Osteoblast (primary cell): ENCODE measurements at regions not wholly inside any gene's neighbourhood (a gene's known extent, or its start where the extent isn't known, plus 50 kb on each side); places are given as distances from the start of the nearest gene placed in this dataset.

ENCODE experiments used
- DNase-seq: peaks from one replicate; pipeline ENCODE4 v3.0.0; 2011; ENCODE audit warnings: low spot score, mixed read lengths; ENCODE audit not compliant: insufficient read length; ENCODE audit errors: missing footprints
- H2AFZ ChIP-seq: 2 replicates; pipeline ENCODE4 v1.6.0; 2011; ENCODE audit warnings: mild to moderate bottlenecking, low read length
- H3K27ac ChIP-seq: 2 replicates; pipeline ENCODE4 v1.5.1; 2011; ENCODE audit warnings: mild to moderate bottlenecking, low read depth, low read length, moderate library complexity
- H3K27me3 ChIP-seq: 2 replicates; pipeline ENCODE4 v1.6.0; 2012; ENCODE audit warnings: mild to moderate bottlenecking, control low read depth, inconsistent platforms, low read length, moderate library complexity; ENCODE audit not compliant: insufficient read depth
- H3K36me3 ChIP-seq: 2 replicates; pipeline ENCODE4 v1.5.1; 2011; ENCODE audit warnings: mild to moderate bottlenecking, low read length, control low read depth, moderate library complexity; ENCODE audit not compliant: insufficient read depth
- H3K4me1 ChIP-seq: 2 replicates; pipeline ENCODE4 v1.5.1; 2011; ENCODE audit warnings: mild to moderate bottlenecking, low read length, control low read depth, moderate library complexity; ENCODE audit not compliant: insufficient read depth
- H3K4me2 ChIP-seq: 2 replicates; pipeline ENCODE4 v1.6.0; 2011; ENCODE audit warnings: mild to moderate bottlenecking, low read length; ENCODE audit not compliant: insufficient read depth
- H3K4me3 ChIP-seq: fragments of 200-600 bp; sonication (generic); 3 replicates; pipeline ENCODE4 v1.5.1; 2012; ENCODE audit warnings: mild to moderate bottlenecking, low read length, inconsistent platforms; ENCODE audit not compliant: insufficient read depth
- H3K79me2 ChIP-seq: 2 replicates; pipeline ENCODE4 v1.6.0; 2012; ENCODE audit warnings: mild to moderate bottlenecking, low read length, control low read depth, inconsistent platforms; ENCODE audit not compliant: insufficient read depth
- H3K9me3 ChIP-seq: 2 replicates; pipeline ENCODE4 v1.5.1; 2011; ENCODE audit warnings: low read depth, low read length, control low read depth
- H4K20me1 ChIP-seq: 2 replicates; pipeline ENCODE4 v1.6.0; 2012; ENCODE audit warnings: mild to moderate bottlenecking, low read length, control low read depth; ENCODE audit not compliant: insufficient read depth
- TF ChIP-seq, protein P1 (sequence below): IDR thresholded peaks from 2 replicates; pipeline ENCODE4 v1.5.1; 2011; ENCODE audit warnings: mild to moderate bottlenecking, low read depth, low read length, moderate library complexity; ENCODE audit errors: extremely low read depth

- no peak for DNase-seq
- Histone ChIP-seq H3K36me3 (no peaks in the 10 kb centered on the region), H3K27me3 (no peaks in the 10 kb centered on the region), H3K27ac (peak overlapping the region; percentile 94), H4K20me1 (no peaks in the 10 kb centered on the region), H3K4me2 (no peak overlapping the region), H3K79me2 (no peaks in the 10 kb centered on the region), H2AFZ (no peak overlapping the region), H3K4me1 (peaks cover 29% of the 10 kb centered on the region), H3K9me3 (no peaks in the 10 kb centered on the region), H3K4me3 (no peak overlapping the region)
- TF ChIP-seq, protein P1, sequence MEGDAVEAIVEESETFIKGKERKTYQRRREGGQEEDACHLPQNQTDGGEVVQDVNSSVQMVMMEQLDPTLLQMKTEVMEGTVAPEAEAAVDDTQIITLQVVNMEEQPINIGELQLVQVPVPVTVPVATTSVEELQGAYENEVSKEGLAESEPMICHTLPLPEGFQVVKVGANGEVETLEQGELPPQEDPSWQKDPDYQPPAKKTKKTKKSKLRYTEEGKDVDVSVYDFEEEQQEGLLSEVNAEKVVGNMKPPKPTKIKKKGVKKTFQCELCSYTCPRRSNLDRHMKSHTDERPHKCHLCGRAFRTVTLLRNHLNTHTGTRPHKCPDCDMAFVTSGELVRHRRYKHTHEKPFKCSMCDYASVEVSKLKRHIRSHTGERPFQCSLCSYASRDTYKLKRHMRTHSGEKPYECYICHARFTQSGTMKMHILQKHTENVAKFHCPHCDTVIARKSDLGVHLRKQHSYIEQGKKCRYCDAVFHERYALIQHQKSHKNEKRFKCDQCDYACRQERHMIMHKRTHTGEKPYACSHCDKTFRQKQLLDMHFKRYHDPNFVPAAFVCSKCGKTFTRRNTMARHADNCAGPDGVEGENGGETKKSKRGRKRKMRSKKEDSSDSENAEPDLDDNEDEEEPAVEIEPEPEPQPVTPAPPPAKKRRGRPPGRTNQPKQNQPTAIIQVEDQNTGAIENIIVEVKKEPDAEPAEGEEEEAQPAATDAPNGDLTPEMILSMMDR: no peak
These were observed 213.4 kb downstream of the CYP26B1 start for GRCh38 chr2:71934320-71934593.

DNA sequence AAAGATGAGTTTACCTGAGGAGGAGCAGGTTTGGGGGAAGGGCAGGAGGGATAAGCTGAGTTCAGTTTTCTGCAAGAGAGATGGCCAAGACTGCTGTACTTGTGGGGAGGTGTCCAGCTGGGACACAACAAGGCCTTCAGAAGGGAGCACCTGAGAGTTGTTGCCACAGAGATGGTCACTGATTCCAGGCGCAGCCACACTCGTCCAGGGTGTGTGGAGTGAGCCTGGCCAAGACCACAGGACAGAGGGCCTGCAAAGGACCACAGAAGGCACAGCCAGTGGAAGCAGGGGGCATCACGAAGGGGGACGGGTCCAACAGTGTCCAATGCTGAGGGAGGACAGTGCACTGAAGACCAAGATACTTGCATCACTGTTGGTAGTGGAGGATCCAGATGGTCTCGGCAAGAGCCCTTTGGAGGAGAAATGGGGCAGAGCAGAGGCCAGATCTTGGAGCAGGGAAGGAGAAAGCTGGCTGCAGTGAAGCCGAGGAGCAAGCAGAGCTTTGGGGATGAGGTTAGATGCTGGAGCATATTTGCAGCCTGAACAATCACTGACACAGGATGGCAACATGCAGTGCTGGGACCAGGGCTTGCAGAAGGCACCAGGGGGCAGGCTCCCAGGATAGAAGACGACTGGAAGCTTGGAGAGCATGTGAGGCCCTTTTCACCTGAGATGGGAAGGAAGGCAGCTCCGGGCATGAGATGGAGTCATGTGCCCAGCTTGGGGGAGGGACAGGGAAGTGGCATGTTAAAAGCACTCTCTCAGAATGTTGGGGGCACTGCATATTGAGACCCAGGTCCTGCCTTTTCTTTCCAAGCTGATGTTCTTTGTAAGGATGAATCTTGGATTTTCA, 214.0 kb downstream of the CYP26B1 start:
- Histone ChIP-seq H3K79me2 (no peaks in the 10 kb centered on the region), H3K4me2 (no peak overlapping the region), H3K27ac (peak overlapping the region; percentile 94), H4K20me1 (no peaks in the 10 kb centered on the region), H3K9me3 (no peaks in the 10 kb centered on the region), H2AFZ (no peak overlapping the region), H3K27me3 (no peaks in the 10 kb centered on the region), H3K4me1 (peaks cover 29% of the 10 kb centered on the region), H3K36me3 (no peaks in the 10 kb centered on the region), H3K4me3 (no peak overlapping the region)
- DNase-seq: peak; percentile 93
- TF ChIP-seq, protein P1: peak; percentile 68

DNA sequence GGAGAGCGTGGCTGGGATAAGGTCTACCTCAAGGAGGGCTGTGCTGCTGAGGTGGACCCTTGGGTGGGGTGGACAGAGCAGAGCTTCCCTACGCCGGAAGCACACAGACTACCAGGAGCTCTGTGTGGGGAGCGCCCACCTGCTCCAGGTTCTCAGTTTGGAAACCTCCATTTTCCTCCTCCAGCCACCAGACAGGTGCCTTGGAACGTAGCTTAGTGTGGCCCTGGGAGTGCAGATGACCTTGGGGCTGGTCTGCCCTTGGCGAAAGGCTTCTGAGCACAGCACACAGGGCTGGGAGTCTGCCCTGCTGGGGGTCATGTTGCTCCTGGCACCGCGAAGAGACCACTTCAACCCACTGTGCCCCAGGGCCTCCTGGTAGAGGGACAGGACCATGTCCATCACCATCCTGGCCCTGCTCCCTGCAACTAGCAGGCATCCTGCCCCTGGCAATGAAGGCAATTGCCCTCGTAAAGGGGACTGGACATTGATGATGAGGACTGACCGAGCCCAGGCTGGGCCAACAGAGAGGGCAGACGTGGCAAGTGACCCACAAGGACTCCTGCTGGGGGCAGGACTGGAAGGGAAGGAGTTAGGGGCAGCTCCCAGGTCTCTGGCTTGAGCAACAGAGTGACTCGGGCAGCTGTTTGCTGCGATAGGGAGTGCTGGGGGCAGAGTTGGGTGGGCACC, 214.7 kb downstream of the CYP26B1 start:
- Histone ChIP-seq H3K9me3 (no peaks in the 10 kb centered on the region), H4K20me1 (no peaks in the 10 kb centered on the region), H3K4me1 (peaks cover 29% of the 10 kb centered on the region)

More for the DNA sequence above, 214.7 kb downstream of the CYP26B1 start:
- no peaks in the 10 kb centered on the region for H3K27me3 ChIP-seq
- no peak overlapping the region for H3K4me2 ChIP-seq
- no peak overlapping the region for H3K4me3 ChIP-seq
- DNase-seq: peak; percentile 56
- H3K27ac ChIP-seq: no peak overlapping the region
- no peaks in the 10 kb centered on the region for H3K79me2 ChIP-seq
- no peak overlapping the region for H2AFZ ChIP-seq
- no peaks in the 10 kb centered on the region for H3K36me3 ChIP-seq
- TF ChIP-seq, protein P1: no peak
